Breast epithelium (tissue), 3 donors: ENCODE measurements at regions not wholly inside any gene's neighbourhood (a gene's known extent, or its start where the extent isn't known, plus 50 kb on each side); places are given as distances from the start of the nearest gene placed in this dataset.
"Not testable (repeated sequence)": the region's sequence is repeated elsewhere in the genome, so short reads cannot be mapped to it uniquely, and the experiment has no call there.

Experiments
- CTCF ChIP-seq, 3 donors: fragments of 450-650 bp; IDR thresholded peaks; one replicate each; pipeline ENCODE4 v1.5.1; 2016 to 2017; ENCODE audit warnings: antibody characterized with exemption in 3 of 3, mild to moderate bottlenecking in 3 of 3, moderate library complexity in 3 of 3
- POLR2A ChIP-seq: fragments of 450-650 bp; IDR thresholded peaks from one replicate; pipeline ENCODE4 v1.6.1; 2016; ENCODE audit warnings: antibody characterized with exemption, mild to moderate bottlenecking, moderate library complexity

- not testable (repeated sequence) for TF ChIP-seq CTCF (IDR thresholded peaks at IDR 0.05); POLR2A
Measured at GRCh38 chr1:74949348-74949747, 184.8 kb upstream of the LHX8 start.
